ENCODE measurements at regions not wholly inside any gene's neighbourhood (a gene's known extent, or its start where the extent isn't known, plus 50 kb on each side); places are given as distances from the start of the nearest gene placed in this dataset.

GRCh38 chr1:221840511-221841243 is 98.8 kb upstream of the DUSP10 start:
- no peak overlapping the region for H3K4me3 ChIP-seq (ENCODE audit: low read depth, poor library complexity, severe bottlenecking)
- intact Hi-C loops (cut with DNase I; ENCODE audit: low total_unique reads) = no loop called here
- TF ChIP-seq POLR2A (IDR thresholded peaks at IDR 0.05) = no peak
- TF ChIP-seq, protein P1, sequence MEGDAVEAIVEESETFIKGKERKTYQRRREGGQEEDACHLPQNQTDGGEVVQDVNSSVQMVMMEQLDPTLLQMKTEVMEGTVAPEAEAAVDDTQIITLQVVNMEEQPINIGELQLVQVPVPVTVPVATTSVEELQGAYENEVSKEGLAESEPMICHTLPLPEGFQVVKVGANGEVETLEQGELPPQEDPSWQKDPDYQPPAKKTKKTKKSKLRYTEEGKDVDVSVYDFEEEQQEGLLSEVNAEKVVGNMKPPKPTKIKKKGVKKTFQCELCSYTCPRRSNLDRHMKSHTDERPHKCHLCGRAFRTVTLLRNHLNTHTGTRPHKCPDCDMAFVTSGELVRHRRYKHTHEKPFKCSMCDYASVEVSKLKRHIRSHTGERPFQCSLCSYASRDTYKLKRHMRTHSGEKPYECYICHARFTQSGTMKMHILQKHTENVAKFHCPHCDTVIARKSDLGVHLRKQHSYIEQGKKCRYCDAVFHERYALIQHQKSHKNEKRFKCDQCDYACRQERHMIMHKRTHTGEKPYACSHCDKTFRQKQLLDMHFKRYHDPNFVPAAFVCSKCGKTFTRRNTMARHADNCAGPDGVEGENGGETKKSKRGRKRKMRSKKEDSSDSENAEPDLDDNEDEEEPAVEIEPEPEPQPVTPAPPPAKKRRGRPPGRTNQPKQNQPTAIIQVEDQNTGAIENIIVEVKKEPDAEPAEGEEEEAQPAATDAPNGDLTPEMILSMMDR (IDR thresholded peaks at IDR 0.05) = no peak
- DNase-seq (ENCODE audit: low spot score in 2 of 2) = peak; percentile 68 to 92
- 60 to 61% methylated on average over 5 of the region's 5 CpGs for WGBS, 2 donors

DNA sequence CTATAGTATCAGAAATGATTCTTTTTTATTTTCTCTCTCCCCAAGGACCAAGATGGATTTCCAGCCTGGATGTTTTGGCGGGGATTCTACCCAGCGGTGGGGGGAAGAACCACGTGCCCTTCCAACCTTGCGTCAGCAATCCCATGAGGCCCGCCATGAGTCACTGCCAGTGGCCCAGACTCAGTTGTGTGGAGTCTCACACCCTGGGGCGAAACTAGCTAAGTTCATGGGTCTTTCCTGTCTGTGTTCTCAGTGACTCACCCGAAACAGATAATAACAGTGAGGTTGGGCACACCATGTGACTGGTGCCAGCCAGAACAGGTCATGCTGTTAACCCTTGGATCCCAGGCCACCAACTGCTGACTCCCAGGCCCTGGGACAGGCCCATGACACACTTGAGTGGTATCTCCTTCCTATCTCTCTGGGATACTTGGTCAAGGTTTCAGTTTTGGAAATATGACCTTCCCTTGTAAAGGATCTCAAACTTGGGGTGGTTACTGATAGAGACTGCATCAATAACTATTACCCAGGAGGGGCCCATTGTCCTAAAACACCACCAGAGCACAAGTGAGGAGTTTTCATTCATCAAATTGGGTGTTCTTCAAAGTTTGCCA is 98.0 kb upstream of the DUSP10 start:
- intact Hi-C loops (cut with DNase I; ENCODE audit: low total_unique reads) = no loop called here
- no peak overlapping the region for H3K4me3 ChIP-seq (ENCODE audit: low read depth, poor library complexity, severe bottlenecking)
- DNase-seq (ENCODE audit: low spot score in 2 of 2) = peak; percentile 84 to 94
- TF ChIP-seq POLR2A (IDR thresholded peaks at IDR 0.05) = no peak
- 24 to 37% methylated on average over 7 of the region's 7 CpGs for WGBS, 2 donors

DNA sequence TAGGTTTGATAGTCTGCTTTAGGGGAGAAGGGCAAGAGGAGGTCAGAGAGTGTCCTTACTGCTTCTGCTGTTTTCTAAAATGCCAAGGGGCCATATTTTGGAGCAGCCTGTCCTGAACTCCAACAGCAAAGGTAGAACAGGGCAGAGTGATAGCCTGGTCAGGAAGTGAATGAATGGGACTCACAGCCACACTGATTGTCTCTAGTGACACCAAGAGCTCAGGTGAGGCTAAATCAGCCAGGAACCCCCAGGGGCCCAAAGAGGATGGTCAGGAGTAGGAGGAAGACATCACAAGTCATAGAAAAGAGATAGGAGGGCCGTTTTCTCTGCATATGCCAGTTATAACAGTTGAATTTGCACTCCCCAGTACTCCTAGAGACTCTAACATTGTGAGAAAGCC is 97.4 kb upstream of the DUSP10 start:
- WGBS, 2 donors = 56 to 73% methylated on average over 1 of the region's 1 CpG

DNA sequence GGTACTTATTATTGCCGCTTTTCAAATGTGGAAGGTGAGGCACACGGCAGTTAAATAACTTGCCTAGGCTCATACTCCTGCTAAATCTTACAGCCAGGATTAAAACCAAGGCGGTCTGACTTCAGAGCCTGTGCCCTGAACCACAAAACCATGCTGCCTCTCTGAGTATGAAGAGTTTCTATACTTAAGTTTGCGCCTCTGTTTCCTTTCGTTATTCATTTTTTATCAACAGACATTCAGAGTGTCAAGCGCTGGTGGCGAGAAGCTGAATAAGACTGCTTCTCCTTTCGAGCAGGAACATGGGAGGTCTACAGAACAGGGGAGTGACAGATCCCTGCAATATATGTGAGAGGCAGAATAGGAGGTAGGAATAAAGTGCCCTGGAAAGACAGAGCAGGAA is 96.0 kb upstream of the DUSP10 start:
- H3K4me3 ChIP-seq (ENCODE audit: low read depth, poor library complexity, severe bottlenecking) = no peak overlapping the region
- no peak for TF ChIP-seq POLR2A (IDR thresholded peaks at IDR 0.05)
- TF ChIP-seq, protein P1 (IDR thresholded peaks at IDR 0.05) = no peak
- WGBS, 2 donors = 80 to 86% methylated on average over 8 of the region's 8 CpGs
- no peak for DNase-seq (ENCODE audit: low spot score in 2 of 2)
- intact Hi-C loops (cut with DNase I; ENCODE audit: low total_unique reads) = no loop called here

More for the DNA sequence above, 97.4 kb upstream of the DUSP10 start:
- no peak for DNase-seq (ENCODE audit: low spot score in 2 of 2)
- TF ChIP-seq, protein P1 (IDR thresholded peaks at IDR 0.05) = no peak
- TF ChIP-seq POLR2A (IDR thresholded peaks at IDR 0.05) = no peak
- no peak overlapping the region for H3K4me3 ChIP-seq (ENCODE audit: low read depth, poor library complexity, severe bottlenecking)
- intact Hi-C loops (cut with DNase I; ENCODE audit: low total_unique reads) = no loop called here

GRCh38 chr1:221834698-221835513 is 93.0 kb upstream of the DUSP10 start:
- TF ChIP-seq POLR2A (IDR thresholded peaks at IDR 0.05) = no peak
- TF ChIP-seq, protein P1 (IDR thresholded peaks at IDR 0.05) = no peak
- DNase-seq (ENCODE audit: low spot score in 2 of 2) = no peak
- intact Hi-C loops (cut with DNase I; ENCODE audit: low total_unique reads) = no loop called here
- no peak overlapping the region for H3K4me3 ChIP-seq (ENCODE audit: low read depth, poor library complexity, severe bottlenecking)
- WGBS, 2 donors = 53 to 67% methylated on average over 3 of the region's 3 CpGs

- H3K4me3 ChIP-seq (ENCODE audit: low read depth, poor library complexity, severe bottlenecking) = no peak overlapping the region
- TF ChIP-seq, protein P1 (IDR thresholded peaks at IDR 0.05) = no peak
- TF ChIP-seq POLR2A (IDR thresholded peaks at IDR 0.05) = no peak
- 41 to 45% methylated on average over 2 of the region's 2 CpGs for WGBS, 2 donors
- intact Hi-C loops (cut with DNase I; ENCODE audit: low total_unique reads) = no loop called here
- peak in 1 of 2 donors; percentile 70 for DNase-seq (ENCODE audit: low spot score in 2 of 2)
Measured at GRCh38 chr1:221832617-221833016, 90.7 kb upstream of the DUSP10 start.
